H9 (cell line): ENCODE measurements at regions not wholly inside any gene's neighbourhood (a gene's known extent, or its start where the extent isn't known, plus 50 kb on each side); places are given as distances from the start of the nearest gene placed in this dataset.

Source experiments
- DNase-seq: peaks from one replicate; pipeline ENCODE4 v3.0.0-alpha.2; 2017
- H2AFZ ChIP-seq: one replicate; pipeline ENCODE4 v1.6.1; 2013; ENCODE audit warnings: mild to moderate bottlenecking, low read length, control low read depth, moderate library complexity
- H2AK5ac ChIP-seq: 2 replicates; pipeline ENCODE4 v1.6.1; 2013; ENCODE audit warnings: low read length, control low read depth, mixed read lengths; ENCODE audit not compliant: insufficient read length
- H2BK120ac ChIP-seq: one replicate; pipeline ENCODE4 v1.6.1; 2013; ENCODE audit warnings: low read depth, mild to moderate bottlenecking, low read length, control low read depth, inconsistent platforms; ENCODE audit not compliant: poor library complexity, severe bottlenecking
- H2BK12ac ChIP-seq: 2 replicates; pipeline ENCODE4 v1.6.1; 2013; ENCODE audit warnings: low read length, control low read depth, mixed read lengths, low read depth; ENCODE audit not compliant: insufficient read length
- H2BK15ac ChIP-seq: 2 replicates; pipeline ENCODE4 v1.6.1; 2013; ENCODE audit warnings: low read depth, low read length, control low read depth
- H2BK20ac ChIP-seq: one replicate; pipeline ENCODE4 v1.6.1; 2013; ENCODE audit warnings: low read depth, mild to moderate bottlenecking, low read length, control low read depth, inconsistent platforms; ENCODE audit not compliant: poor library complexity, severe bottlenecking
- H2BK5ac ChIP-seq: 2 replicates; pipeline ENCODE4 v1.6.1; 2013; ENCODE audit warnings: low read length, control low read depth, mixed read lengths; ENCODE audit not compliant: insufficient read length
- H3K14ac ChIP-seq: 2 replicates; pipeline ENCODE4 v1.6.1; 2013; ENCODE audit warnings: low read length, control low read depth; ENCODE audit not compliant: insufficient read depth
- H3K18ac ChIP-seq: 2 replicates; pipeline ENCODE4 v1.6.1; 2013; ENCODE audit warnings: low read depth, mild to moderate bottlenecking, mixed read lengths, low read length, control low read depth; ENCODE audit not compliant: insufficient read length
- H3K23ac ChIP-seq: 2 replicates; pipeline ENCODE4 v1.6.1; 2013; ENCODE audit warnings: low read length, control low read depth, mixed read lengths, low read depth; ENCODE audit not compliant: insufficient read length
- H3K23me2 ChIP-seq: 2 replicates; pipeline ENCODE4 v1.6.1; 2013; ENCODE audit warnings: low read depth, mild to moderate bottlenecking, mixed read lengths, low read length, control low read depth; ENCODE audit not compliant: insufficient read length, poor library complexity, severe bottlenecking
- H3K27ac ChIP-seq: 2 replicates; pipeline ENCODE4 v1.5.1; 2013; ENCODE audit warnings: low read length, control low read depth, mixed read lengths, low read depth; ENCODE audit not compliant: insufficient read length
- H3K27me3 ChIP-seq: 2 replicates; pipeline ENCODE4 v1.6.1; 2013; ENCODE audit warnings: low read length, control low read depth, inconsistent platforms; ENCODE audit not compliant: insufficient read depth
- H3K4ac ChIP-seq: 2 replicates; pipeline ENCODE4 v1.6.1; 2013; ENCODE audit warnings: low read depth, mild to moderate bottlenecking, control low read depth, inconsistent platforms, low read length, moderate library complexity
- H3K4me1 ChIP-seq: 2 replicates; pipeline ENCODE4 v1.6.1; 2013; ENCODE audit warnings: low read length, control low read depth, inconsistent platforms; ENCODE audit not compliant: insufficient read depth
- H3K4me2 ChIP-seq: 2 replicates; pipeline ENCODE4 v1.6.1; 2013; ENCODE audit warnings: low read length, control low read depth, mixed read lengths; ENCODE audit not compliant: insufficient read length, insufficient read depth
- H3K56ac ChIP-seq: 2 replicates; pipeline ENCODE4 v1.6.1; 2013; ENCODE audit warnings: low read depth, mild to moderate bottlenecking, mixed read lengths, low read length, control low read depth; ENCODE audit not compliant: insufficient read length
- H3K79me1 ChIP-seq: 2 replicates; pipeline ENCODE4 v1.6.1; 2013; ENCODE audit warnings: low read depth, mild to moderate bottlenecking, moderate library complexity, low read length, control low read depth, inconsistent platforms; ENCODE audit not compliant: insufficient read depth, poor library complexity, severe bottlenecking
- H3K79me2 ChIP-seq: 2 replicates; pipeline ENCODE4 v1.6.1; 2013; ENCODE audit warnings: low read length, control low read depth, inconsistent platforms; ENCODE audit not compliant: insufficient read depth
- H3K9ac ChIP-seq: 2 replicates; pipeline ENCODE4 v1.6.1; 2013; ENCODE audit warnings: low read length, control low read depth, mixed read lengths; ENCODE audit not compliant: insufficient read length; ENCODE audit errors: extremely low read depth
- H3K9me3 ChIP-seq: one replicate; pipeline ENCODE4 v1.6.1; 2013; ENCODE audit warnings: low read depth, low read length, inconsistent platforms; ENCODE audit not compliant: control insufficient read depth
- H3T11ph ChIP-seq: one replicate; pipeline ENCODE4 v1.6.1; 2013; ENCODE audit warnings: mild to moderate bottlenecking, low read length, control low read depth, inconsistent platforms
- H4K20me1 ChIP-seq: one replicate; pipeline ENCODE4 v1.6.1; 2013; ENCODE audit not compliant: control insufficient read depth, insufficient read length, insufficient read depth
- H4K5ac ChIP-seq: 2 replicates; pipeline ENCODE4 v1.6.1; 2013; ENCODE audit warnings: low read depth, mild to moderate bottlenecking, mixed read lengths, low read length, control low read depth; ENCODE audit not compliant: insufficient read length
- H4K8ac ChIP-seq: replicated peaks from 2 replicates; pipeline ENCODE4 v1.6.1; 2013; ENCODE audit warnings: low read length, control low read depth, mixed read lengths, low read depth; ENCODE audit not compliant: insufficient read length
- H4K91ac ChIP-seq: 2 replicates; pipeline ENCODE4 v1.6.1; 2013; ENCODE audit warnings: low read depth, mild to moderate bottlenecking, moderate library complexity, mixed read lengths, low read length, control low read depth; ENCODE audit not compliant: insufficient read length
- H3K27ac Mint-ChIP-seq, 3 experiments: 2 replicates in 2 of 3; 3 replicates in 1 of 3; pipeline ENCODE4 v1.8.0; 2020 to 2021; ENCODE audit warnings: mixed read lengths in 3 of 3, mild to moderate bottlenecking in 1 of 3, moderate library complexity in 1 of 3
- H3K27me3 Mint-ChIP-seq: 2 replicates; pipeline ENCODE4 v1.8.0; 2021; ENCODE audit warnings: low read depth, mild to moderate bottlenecking, moderate library complexity, mixed read lengths
- H3K36me3 Mint-ChIP-seq, 3 experiments: 2 replicates in 2 of 3; 3 replicates in 1 of 3; pipeline ENCODE4 v1.8.0; 2020 to 2021; ENCODE audit warnings: low read depth in 3 of 3, mixed read lengths in 3 of 3; ENCODE audit not compliant: insufficient read depth in 1 of 3
- H3K4me1 Mint-ChIP-seq, 2 experiments: 2 replicates each; pipeline ENCODE4 v1.8.0; 2020; ENCODE audit warnings: mixed read lengths in 2 of 2
- H3K4me3 Mint-ChIP-seq, 2 experiments: 2 replicates in 1 of 2; 3 replicates in 1 of 2; pipeline ENCODE4 v1.8.0; 2020 to 2021; ENCODE audit warnings: mild to moderate bottlenecking in 2 of 2, mixed read lengths in 2 of 2, moderate library complexity in 1 of 2
- H3K9me3 Mint-ChIP-seq, 2 experiments: 2 replicates in 1 of 2; 3 replicates in 1 of 2; pipeline ENCODE4 v1.8.0; 2020; ENCODE audit warnings: mild to moderate bottlenecking in 2 of 2, mixed read lengths in 2 of 2, moderate library complexity in 1 of 2
- TF ChIP-seq, protein P1 (sequence below): fragments of 200-600 bp; sonication (generic); conservative IDR thresholded peaks from 3 replicates; pipeline ENCODE4 v1.8.0; 2021; ENCODE audit warnings: antibody characterized with exemption, mild to moderate bottlenecking

- H4K20me1 ChIP-seq = no peaks in the 10 kb centered on the region
- H3K14ac ChIP-seq = no peak overlapping the region
- no peaks in the 10 kb centered on the region for H3K79me1 ChIP-seq
- H3T11ph ChIP-seq = no peak overlapping the region
- no peak for DNase-seq
- no peak overlapping the region for H3K27ac ChIP-seq
- no peak overlapping the region for H3K18ac ChIP-seq
- no peaks in the 10 kb centered on the region for H3K79me2 ChIP-seq
- H3K23ac ChIP-seq = no peak overlapping the region
- no peak overlapping the region for H3K27ac Mint-ChIP-seq
- H3K23me2 ChIP-seq = no peaks in the 10 kb centered on the region
- H3K9me3 ChIP-seq = no peaks in the 10 kb centered on the region
- no peak overlapping the region for H3K4ac ChIP-seq
- H3K9me3 Mint-ChIP-seq = no peaks in the 10 kb centered on the region
- H3K9ac ChIP-seq = no peak overlapping the region
- no peak overlapping the region for H2AFZ ChIP-seq
- no peak overlapping the region for H2BK15ac ChIP-seq
- no peak overlapping the region for H3K4me3 Mint-ChIP-seq
- no peaks in the 10 kb centered on the region for H3K4me1 ChIP-seq
- no peak overlapping the region for H2BK20ac ChIP-seq
- H3K36me3 Mint-ChIP-seq = no peaks in the 10 kb centered on the region
- H3K27me3 ChIP-seq = no peaks in the 10 kb centered on the region
- no peak overlapping the region for H3K56ac ChIP-seq
- no peak overlapping the region for H3K4me2 ChIP-seq
- H3K4me1 Mint-ChIP-seq = peaks cover 0 to 2% of the 10 kb centered on the region in 2 experiments; a peak in 1 of 4 replicates
- H4K91ac ChIP-seq = no peak overlapping the region
- TF ChIP-seq, protein P1, sequence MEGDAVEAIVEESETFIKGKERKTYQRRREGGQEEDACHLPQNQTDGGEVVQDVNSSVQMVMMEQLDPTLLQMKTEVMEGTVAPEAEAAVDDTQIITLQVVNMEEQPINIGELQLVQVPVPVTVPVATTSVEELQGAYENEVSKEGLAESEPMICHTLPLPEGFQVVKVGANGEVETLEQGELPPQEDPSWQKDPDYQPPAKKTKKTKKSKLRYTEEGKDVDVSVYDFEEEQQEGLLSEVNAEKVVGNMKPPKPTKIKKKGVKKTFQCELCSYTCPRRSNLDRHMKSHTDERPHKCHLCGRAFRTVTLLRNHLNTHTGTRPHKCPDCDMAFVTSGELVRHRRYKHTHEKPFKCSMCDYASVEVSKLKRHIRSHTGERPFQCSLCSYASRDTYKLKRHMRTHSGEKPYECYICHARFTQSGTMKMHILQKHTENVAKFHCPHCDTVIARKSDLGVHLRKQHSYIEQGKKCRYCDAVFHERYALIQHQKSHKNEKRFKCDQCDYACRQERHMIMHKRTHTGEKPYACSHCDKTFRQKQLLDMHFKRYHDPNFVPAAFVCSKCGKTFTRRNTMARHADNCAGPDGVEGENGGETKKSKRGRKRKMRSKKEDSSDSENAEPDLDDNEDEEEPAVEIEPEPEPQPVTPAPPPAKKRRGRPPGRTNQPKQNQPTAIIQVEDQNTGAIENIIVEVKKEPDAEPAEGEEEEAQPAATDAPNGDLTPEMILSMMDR = no peak
- H4K8ac ChIP-seq = no peak overlapping the region
- H3K27me3 Mint-ChIP-seq = no peaks in the 10 kb centered on the region
- no peak overlapping the region for H2BK12ac ChIP-seq
- no peak overlapping the region for H2AK5ac ChIP-seq
- H2BK5ac ChIP-seq = no peak overlapping the region
- H2BK120ac ChIP-seq = no peak overlapping the region
- no peak overlapping the region for H4K5ac ChIP-seq
Measured at GRCh38 chr2:177014946-177015345, 197.6 kb upstream of the HNRNPA3 start.
